NCI-H524 treated with DMSO at 0.1 percent for 48 hours (cell line): ENCODE measurements at regions not wholly inside any gene's neighbourhood (a gene's known extent, or its start where the extent isn't known, plus 50 kb on each side); places are given as distances from the start of the nearest gene placed in this dataset.

Experiments
- DNase-seq: peaks from one replicate; lab custom pipeline; 2025; lab: John Stamatoyannopoulos, UW

GRCh38 chr2:10964052-10964790 is 52.5 kb downstream of the KCNF1 start:
- no peak for DNase-seq

DNA sequence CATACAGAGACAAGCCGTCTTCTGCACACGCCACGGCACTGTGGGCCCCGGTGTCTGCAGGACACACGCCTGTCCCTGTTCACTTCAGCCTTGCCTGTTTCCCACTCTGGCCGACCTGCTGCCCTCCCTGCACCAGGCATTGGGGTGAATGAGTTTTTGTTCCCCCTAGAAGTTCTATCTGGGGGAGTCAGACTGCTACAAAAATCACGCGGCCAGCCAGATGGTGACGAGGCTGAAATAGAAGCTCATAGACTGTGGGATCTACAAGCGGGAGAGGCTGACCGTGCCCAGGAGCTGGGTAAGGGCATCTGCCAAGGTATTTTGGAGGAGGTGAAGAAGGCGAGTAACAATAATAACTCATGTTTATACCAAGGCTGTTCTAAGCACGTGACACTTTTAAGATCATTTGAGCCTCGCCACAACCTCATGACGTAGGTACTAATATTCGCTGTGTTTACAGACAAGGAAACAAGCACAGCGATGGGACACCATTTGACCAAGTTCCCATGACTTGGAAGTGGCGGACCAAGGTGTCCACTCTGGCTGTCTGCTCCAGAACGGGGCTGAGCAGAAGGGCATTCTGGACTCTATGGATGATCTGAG is 53.6 kb downstream of the KCNF1 start:
- DNase-seq = no peak

GRCh38 chr2:10966056-10966455 is 54.3 kb downstream of the KCNF1 start:
- DNase-seq = no peak

GRCh38 chr2:10966741-10967140 is 55.0 kb downstream of the KCNF1 start:
- no peak for DNase-seq

DNA sequence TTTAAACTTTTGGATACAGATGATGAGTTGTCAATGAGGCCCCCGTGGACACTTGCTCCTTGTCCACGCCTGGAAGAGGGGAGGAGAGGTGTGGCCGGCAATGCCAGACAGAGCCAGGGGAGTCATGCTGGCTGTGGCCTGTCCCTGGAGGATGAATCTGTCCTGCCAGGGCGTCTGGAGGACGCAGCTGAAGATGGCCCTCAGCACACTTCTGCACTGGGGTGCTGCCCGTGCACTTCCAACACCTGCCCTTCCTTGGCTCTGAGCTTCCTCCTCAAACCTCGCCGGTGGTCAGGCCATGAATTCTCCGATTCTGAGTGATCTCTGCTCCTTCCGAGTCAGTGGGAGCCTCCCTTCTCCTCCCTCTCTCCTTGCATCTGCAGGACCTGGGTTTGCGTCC is 56.4 kb downstream of the KCNF1 start:
- no peak for DNase-seq

DNA sequence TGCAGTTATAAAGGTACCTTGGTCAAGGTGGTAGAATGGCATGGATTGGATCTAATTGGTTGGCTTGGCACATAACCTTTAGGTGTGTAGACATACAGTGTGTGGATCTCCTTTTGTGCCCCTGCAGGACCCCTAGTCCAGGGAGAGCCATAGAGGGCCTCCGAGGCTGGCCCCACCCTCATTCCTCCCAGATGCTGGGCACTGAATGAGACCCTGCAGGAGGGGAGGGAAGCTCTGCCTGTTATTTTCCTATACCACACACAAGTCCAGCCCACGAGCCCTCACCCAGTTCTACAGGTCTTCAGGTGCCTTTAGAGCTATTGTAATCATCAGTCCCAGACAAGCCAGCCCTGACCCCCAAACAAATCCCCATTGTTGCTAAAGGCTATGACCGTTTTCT is 58.9 kb downstream of the KCNF1 start:
- no peak for DNase-seq

DNA sequence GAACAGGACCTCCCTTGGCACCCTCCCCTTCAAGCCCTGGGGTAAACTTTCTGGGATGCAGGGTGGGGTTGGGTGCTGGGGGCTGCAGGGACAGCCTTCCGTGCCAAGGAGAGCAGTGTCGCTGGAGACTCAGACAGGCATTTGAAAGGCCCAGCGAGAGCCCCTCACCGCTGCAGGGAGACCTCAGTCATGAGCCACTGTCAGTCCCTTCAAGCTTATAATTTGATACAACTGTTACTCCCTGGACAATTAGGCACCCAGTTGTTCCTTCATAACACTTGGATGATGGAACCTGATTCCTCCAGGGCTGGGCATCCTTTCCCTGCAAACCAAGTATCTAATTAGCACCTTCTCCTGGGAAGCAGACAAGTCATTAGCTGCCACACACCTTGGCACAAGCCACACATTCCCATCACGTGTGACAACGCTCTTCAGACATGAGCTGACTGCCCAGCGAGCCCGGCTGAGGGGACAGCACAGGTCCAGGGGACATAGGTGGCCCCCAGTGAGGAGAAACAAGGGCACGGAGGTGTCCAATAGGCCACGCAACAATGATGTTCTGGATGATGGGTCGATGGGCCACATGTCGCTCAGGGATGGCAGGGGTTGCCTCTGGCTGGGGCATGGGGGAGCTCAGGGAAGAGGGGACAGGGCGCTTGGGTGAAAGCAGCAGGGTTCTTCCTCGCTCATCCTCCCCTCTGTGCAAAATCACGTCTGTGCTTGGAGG is 59.6 kb downstream of the KCNF1 start:
- DNase-seq = no peak

DNA sequence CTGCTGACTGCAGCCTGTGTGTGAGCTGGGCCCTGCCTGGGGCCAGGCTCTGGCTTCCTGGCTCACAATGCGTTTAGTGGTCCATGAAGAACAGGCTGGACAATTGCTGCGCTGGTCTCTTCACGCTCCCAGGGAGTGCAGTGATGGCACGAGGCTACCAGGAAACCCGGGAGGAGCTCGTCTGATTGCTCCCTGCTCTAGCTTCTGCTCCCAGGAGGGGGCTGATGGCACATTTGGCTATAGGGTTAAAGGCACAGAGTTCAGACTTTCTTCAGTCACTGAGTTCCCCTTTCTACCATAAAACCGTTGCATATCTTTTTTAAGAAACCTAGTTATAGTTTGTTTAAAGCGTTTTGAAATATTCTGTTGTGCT is 60.1 kb downstream of the KCNF1 start:
- no peak for DNase-seq

GRCh38 chr2:10972683-10973433 is 61.1 kb downstream of the KCNF1 start:
- DNase-seq = no peak

- DNase-seq = no peak
These were observed 62.0 kb downstream of the KCNF1 start for GRCh38 chr2:10973766-10974165.

GRCh38 chr2:10977003-10977402 is 65.3 kb downstream of the KCNF1 start:
- no peak for DNase-seq

GRCh38 chr2:10977621-10978020 is 65.9 kb downstream of the KCNF1 start:
- no peak for DNase-seq

DNA sequence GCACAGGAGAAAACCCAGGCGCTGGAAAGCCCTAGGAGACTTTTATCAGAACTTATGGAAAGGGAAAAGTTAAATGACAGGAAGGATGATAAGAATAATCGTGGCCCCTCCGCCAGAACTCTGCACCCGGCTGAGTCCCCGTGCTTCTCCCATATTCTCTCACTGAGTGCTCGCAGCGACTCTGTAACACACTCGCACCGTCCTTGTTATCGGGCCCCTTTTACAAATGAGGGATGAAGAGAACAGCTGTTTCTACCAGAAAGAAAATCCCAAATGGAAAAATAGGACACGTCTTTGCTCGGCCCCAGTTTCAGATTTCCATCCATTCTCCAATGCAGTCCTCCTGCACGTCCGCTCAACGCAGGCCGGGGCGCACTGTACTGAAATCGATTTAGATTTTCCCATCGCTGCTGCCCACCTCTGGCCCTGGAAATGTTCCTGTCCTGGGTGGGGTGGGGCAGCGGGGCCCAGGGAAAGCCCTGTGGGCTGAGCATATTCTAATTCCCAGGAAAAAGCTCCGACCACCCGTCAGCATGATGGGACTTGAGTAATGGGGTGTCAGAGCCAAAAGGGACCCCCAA is 66.4 kb downstream of the KCNF1 start:
- DNase-seq = no peak

- no peak for DNase-seq
These were observed 68.3 kb downstream of the KCNF1 start for GRCh38 chr2:10980071-10980470.

DNA sequence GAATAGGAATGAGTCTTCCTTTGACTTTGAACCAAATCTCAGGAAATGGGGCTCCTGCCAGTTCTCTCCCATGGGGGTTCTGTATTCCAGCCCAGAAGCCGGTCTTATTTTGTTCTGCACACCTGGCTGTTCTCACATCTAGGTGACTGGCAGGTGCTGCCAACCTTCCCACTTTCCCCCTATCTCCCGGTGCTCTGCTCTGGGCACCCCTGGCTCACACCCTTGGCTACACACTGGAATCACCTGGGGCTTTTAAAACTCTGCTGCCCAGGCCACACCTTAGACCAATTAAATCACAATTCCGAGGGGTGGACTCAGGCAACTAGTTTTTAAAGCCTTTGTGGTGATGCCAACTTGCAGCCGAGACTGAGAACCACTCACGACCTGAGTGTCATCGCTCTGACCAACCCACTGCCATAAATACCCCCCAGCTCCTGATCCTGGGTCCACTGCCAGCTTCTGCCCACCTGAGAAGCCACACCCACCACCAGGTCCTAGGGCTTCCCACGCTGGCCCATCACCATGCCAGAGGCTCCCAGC is 69.2 kb downstream of the KCNF1 start:
- no peak for DNase-seq

DNA sequence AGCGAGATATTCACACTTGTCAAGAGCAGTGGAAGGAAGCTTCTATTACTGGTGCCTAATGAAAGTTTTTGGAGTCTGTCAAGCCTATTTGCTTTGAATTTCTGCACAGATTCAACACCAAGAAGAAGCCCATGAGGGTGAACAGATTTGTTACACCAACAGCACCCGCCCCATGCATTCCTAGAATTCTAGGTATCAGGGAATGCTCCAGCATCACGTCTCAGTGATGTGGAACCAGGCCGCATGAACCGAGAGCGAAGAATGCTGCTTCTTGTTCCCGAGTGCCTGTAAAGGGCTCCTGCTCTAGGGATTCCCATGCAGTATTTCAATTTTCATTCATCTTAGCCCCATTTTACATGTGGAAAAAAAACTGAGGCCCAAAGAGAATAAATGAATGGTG is 69.7 kb downstream of the KCNF1 start:
- DNase-seq = no peak

- no peak for DNase-seq
These were observed 70.3 kb downstream of the KCNF1 start for GRCh38 chr2:10981941-10982431.

- DNase-seq = peak; percentile 95
These were observed 71.4 kb downstream of the KCNF1 start for GRCh38 chr2:10982931-10983701.

DNA sequence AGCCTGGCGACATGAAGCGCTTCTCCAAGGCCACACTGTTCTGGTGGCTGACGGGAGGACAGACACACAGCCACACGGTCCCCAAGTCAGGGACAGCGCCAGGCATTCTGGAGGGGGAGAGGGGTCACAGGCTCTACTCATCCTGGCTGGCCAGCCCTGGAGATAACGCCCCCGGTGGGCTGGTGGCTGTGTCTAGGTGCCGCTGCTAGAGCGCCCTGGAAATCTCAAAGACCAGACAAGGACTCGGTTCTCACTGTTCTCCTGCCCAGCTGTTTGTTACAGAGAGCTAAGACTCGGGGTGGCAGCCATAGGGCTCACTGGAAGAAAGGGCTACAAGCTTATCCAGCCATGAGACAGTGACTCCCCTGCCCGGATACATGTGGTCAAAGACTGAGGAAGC is 72.0 kb downstream of the KCNF1 start:
- DNase-seq = no peak

GRCh38 chr2:10984418-10985135 is 72.8 kb downstream of the KCNF1 start:
- no peak for DNase-seq
